GM18502 (cell line): ENCODE measurements at regions not wholly inside any gene's neighbourhood (a gene's known extent, or its start where the extent isn't known, plus 50 kb on each side); places are given as distances from the start of the nearest gene placed in this dataset.

Experiments
- ATAC-seq: cut with Tn5 transposase; IDR thresholded peaks from one replicate; pipeline ENCODE4 v1.9.1; 2021; ENCODE audit warnings: mild to moderate bottlenecking; ENCODE audit not compliant: unreplicated experiment, poor library complexity

GRCh38 chr18:46338766-46339165, 234.6 kb downstream of the HAUS1 start:
- ATAC-seq: no peak

DNA sequence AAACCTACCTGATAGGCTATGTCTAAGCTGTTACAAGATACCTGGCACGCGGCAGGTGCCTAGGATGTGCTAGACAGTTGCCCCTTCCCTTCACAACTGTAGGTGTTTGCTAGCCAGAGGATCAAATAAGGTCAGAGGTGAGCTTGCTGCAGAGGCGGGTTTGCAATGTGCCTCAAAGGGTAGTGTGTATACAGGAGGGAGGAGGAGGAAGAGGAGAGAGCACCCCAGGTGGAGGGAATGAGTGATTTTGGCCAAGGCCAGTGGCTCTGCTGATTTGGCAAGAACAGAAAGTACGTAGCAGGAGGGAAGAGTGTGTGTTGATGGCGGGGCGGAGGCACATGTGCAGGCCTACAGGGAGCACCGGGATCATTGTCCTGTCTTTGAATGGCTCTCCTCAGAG, 236.5 kb downstream of the HAUS1 start:
- ATAC-seq: no peak

DNA sequence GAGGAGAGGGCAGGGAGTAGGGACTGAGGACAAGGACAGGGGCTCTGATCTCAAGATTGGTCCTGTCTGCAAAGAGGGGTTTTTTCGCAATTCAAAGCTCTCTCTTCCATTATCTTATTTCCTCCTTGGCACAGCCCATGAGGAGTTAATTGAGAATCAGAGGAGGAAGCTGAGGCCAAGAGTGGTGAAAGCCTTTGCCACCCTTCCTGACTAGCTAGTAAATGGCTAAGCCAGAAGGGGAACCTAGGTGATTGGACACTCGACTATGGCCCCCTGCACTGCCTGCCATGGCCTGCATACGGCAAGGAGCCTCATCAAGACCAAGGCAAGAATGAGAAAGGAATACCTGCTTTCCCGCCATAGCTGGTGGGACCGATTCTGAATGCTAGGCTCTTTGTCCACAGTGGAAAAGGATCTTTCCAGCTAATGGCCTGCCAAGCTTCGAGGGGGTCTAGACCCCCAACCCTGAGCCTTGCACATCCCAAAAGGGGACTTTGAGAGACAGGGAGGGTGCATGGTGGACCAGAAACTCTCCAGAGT, 237.9 kb downstream of the HAUS1 start:
- ATAC-seq: no peak

DNA sequence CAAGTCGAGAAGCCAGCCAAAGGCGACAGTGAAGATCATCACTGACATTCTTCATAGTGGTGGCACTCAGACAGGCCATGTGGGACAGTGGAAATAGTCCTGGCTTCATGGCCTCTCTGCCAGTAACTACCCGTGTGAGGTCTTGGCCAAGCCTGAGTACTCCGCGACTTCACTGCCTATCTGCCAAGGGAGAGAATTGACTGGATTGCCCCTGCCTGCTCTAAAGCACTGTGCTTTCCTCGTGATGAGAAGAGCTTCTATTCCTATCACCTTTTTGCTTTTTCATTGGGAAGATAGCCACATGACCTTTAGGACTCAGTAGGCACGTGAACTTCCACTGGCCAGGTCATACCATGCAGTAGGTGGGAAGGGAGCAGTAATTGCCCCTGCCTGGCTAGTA, 239.3 kb downstream of the HAUS1 start:
- ATAC-seq: no peak

GRCh38 chr18:46343931-46344372, 239.8 kb downstream of the HAUS1 start:
- ATAC-seq: peak; percentile 80

DNA sequence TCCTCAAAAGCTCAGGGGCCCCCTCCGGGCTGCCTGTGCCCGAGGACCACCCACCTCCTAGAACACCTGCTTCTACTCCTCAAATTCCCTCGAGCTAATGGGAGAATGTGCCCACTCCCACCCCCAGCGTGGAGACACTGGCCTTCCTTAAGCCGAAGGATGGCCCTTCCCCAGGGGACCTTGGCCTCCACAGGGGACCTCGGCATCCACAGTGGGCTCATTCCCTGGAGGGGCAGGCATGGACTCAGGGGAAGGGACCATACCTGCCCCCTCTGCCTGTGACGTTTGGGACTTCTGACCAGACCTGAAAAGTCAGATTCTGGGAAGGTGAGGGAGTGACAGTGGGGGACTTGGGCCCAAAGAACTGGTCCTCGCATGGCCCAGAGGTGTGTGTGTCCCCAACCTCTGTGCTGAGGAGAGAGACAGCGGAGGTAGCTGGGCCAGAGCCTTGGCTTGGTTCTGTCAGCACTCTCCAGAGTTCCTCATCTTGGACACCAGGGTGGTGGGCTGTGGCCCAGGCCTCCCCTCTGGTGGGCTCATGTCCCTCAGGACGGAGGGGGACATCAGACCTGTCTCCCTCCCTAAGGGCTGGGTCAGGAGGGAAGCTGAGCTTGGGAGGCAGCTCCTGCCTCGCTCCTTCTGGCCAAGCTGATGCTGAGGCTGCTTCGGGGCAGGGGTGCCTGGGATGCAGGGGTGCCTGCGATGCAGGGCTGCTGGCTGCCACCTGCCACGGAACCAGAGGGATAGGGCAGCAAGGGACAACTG, 240.4 kb downstream of the HAUS1 start:
- no peak for ATAC-seq

DNA sequence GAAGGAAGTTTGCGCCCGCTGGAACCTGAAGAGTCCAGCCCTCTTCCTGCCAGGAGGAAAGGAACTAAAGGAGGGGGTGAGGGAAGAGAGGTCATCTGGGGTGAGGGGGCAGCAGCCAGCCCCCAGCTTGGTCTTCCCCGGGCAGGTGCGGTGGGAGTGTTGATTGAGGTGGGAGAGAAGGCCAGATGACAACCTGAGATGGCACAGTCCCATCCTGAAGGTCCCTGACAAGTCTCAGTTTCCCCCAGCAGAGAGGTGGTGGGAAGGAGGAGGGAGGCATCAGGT, 240.9 kb downstream of the HAUS1 start:
- ATAC-seq: no peak

DNA sequence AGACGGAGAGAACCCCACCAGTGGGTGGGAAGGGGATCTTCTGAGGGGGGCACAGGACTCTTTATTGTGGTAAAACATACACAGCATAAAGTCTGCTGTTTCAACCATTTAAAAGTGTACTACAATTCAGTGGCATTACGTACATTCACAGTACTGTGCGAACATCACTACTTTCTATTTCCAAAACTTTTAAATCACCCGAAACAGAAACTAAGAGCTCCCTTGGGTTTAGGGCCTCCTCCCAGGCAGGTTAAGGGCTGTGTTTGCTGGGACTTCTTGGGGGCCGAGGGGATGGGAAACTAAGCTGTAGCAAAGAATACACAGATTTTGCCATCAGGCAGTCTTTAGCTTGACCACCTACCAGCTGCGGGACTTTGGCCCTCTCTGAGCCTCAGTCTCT, 242.0 kb downstream of the HAUS1 start:
- peak; percentile 53 for ATAC-seq

DNA sequence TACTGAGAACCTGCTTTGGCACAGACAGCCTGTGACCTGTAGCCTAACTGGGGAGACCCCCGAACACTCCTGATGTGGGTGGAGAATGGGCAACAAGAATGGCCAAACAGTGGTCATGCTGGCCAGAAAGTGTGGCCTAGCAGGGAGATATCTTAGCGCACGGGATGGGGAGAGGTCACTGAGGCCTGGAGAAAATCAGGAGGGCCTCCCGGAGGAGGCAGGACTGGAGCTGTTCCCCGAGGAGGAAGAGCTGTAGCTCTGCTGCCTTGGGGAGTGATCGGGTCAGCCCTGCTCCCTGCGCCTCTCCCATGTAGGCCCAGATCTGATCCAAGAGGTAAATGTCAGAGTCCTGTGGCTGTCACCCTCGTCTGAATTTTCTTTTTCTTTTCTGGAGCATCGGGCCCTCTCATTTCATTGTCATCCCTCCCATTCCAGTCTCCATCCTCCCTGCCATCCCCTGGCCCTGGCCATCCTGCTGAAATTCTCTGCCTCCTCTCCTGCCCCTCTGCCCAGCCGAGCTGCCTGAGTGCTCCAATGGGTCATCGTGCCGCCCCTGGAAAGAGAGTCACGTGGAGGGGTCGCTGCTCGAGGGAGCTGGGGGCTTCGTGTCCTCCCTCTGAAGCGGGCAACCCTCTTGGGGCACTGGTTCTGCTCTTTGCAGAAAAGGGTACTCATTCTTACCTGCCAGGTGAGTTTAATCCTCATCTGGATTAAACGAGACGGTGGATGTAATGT, 242.9 kb downstream of the HAUS1 start:
- no peak for ATAC-seq

- no peak for ATAC-seq
Measured at GRCh38 chr18:46350598-46351159, 246.5 kb downstream of the HAUS1 start.

- no peak for ATAC-seq
Measured at GRCh38 chr18:46352520-46353250, 248.5 kb downstream of the HAUS1 start.

DNA sequence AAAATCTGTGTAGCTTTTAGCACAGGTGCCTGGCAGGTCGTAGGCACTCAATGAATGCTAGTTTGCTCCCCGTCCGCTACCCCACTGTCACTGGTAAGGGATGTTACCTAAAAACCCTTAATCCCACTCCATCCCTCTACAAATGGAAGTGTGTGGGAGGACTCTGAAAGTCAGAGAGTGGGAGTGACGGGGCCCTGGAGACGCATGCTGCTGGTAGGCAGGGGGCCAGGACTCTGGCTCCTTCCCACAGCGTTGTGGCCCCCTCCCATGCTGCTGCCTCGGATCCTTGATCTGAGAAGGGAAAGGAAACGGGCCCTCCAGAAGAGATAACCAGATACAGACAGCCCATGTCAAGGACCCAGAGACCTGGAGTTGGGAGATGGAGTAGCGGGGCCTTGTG, 249.3 kb downstream of the HAUS1 start:
- no peak for ATAC-seq

GRCh38 chr18:46356278-46357033, 252.3 kb downstream of the HAUS1 start:
- no peak for ATAC-seq

DNA sequence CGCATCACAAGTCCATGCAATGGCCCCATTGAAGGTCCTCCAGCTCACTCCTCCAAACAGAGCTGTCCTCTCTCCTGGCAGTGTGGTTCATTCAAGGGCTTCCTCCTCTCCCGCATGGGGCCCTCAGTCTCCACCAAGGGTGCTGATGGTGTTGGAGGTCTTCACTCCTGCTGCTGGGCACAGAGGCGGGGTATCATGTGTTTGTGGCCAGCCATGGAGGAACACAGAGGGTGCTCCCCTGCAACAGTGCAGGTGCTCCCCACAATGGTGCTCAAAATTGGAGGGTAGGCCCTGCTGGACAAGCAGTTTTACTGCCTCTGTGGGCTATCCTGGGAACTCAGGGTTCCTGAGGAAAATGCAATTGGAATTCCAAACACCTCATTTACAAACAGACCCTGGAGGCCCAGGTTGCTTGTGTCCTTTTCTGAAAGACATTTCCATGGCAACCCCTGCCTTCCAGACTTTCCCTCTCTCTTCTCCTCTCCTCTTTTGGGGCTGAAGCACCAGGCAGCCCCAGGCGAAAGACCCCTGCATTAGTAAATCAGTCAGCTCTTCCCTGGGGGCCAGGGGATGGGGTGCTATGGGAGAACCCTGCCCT, 256.0 kb downstream of the HAUS1 start:
- no peak for ATAC-seq

DNA sequence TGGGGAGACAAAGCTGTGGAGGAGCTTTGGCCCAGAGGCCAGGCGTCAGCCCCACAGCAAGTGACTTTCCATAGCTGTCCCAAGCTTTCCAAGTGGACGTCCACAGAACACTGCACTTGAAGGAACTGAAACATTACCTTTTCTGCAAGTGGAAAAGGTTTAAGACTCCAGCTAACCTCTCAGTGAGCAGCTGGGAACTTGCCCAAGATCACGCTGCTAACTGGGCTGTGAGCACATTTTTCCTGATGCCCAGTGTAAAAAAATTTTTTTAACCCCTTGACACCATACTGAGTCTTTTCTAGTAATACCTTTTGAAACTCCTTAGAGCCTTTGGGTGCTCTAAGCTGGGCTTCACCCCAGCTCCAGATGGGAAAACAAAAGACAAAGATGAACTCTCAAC, 256.7 kb downstream of the HAUS1 start:
- ATAC-seq: no peak

DNA sequence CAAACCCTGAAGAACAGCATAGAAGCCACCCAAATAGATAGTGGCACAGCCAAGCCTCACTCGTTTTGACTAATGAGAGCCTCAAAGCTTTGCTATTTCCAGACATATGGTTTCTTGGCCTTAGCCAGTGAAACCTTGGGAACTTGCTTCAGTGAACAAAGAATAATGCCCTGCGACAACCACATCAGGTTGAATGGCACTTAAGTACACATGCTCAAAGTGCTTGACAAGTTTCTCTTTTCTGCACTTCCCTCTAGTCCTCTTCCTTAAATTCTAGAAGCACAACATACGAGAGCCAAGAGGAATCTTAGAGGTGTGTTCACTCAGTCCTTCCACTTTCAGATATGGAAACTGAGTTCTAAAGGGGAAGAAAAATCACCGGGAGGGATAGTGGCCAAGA, 258.3 kb downstream of the HAUS1 start:
- no peak for ATAC-seq

GRCh38 chr18:46364048-46364447, 259.9 kb downstream of the HAUS1 start:
- no peak for ATAC-seq

DNA sequence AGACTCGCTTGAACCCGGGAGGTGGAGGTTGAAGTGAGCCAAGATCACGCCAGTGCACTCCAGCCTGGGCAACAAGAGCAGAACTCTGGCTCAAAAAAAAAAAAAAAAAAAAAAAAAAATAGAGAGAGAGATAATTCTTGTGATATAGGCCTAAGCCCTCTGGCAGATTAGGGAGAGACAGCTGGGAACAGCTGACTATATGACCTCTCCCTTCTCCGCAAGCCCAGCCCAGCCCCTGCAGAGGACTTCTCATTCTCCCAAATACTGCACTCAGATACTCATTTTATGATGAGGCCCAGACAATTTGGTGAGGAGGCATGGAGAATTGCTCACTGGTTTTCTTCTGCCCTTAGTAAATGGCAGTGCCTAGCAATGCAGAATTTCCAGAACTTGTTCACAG, 262.0 kb downstream of the HAUS1 start:
- no peak for ATAC-seq

DNA sequence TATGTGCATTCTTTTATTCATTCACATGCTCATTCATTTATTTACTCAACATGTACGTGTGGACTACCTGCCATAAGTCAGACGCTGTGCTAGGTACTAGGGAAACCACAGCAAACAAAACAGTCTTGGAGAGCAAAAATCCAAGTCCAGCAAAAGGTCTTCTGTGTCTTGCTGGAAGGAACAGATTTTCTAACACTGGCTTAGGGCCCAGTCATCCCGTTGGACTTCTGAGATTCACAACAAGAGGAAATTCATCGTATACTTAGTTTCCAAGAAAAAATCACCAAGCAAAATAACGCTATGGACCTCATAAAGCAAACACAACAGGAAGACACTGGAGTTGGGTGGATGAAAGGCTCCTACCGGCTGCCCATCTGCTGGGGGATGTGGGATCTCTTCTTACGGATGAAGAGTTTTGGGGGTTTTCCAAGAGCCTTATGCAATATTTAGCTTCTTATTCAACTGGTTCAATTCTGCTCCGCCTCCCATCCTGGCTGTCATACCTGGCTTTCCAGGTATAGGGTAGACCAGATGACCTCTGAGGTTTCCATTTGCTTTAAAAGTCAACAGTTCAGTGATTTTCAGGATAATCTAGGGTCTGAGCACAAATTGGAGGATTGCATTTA, 262.7 kb downstream of the HAUS1 start:
- ATAC-seq: no peak
